ENCODE measurements at regions not wholly inside any gene's neighbourhood (a gene's known extent, or its start where the extent isn't known, plus 50 kb on each side); places are given as distances from the start of the nearest gene placed in this dataset.
"Not testable (repeated sequence)": the region's sequence is repeated elsewhere in the genome, so short reads cannot be mapped to it uniquely, and the experiment has no call there.

DNA sequence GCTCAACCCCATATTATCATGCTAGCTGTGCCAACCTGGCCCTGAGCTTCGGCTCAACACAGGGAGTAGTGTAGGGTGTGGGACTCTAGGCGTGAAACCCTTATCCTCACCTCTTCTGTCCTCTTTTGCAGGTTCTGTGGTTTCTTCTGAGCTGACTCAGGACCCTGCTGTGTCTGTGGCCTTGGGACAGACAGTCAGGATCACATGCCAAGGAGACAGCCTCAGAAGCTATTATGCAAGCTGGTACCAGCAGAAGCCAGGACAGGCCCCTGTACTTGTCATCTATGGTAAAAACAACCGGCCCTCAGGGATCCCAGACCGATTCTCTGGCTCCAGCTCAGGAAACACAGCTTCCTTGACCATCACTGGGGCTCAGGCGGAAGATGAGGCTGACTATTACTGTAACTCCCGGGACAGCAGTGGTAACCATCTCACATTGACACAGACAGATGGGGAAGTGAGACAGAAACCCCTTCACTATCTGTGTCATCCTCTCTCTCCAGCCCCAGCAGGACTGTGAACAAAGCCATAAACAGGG lies 76.4 kb downstream of the GGTLC2 start:
- H3K27me3 ChIP-seq (ENCODE audit: low read depth), result peaks cover 78% of the 10 kb centered on the region
- no peaks in the 10 kb centered on the region for H3K36me3 ChIP-seq
- no peaks in the 10 kb centered on the region for H3K4me1 ChIP-seq
- H3K27ac ChIP-seq (replicated peaks), result peak overlapping the region; percentile 8
- intact Hi-C loops (cut with micrococcal nuclease), result no loop called here
- TF ChIP-seq, protein P1, sequence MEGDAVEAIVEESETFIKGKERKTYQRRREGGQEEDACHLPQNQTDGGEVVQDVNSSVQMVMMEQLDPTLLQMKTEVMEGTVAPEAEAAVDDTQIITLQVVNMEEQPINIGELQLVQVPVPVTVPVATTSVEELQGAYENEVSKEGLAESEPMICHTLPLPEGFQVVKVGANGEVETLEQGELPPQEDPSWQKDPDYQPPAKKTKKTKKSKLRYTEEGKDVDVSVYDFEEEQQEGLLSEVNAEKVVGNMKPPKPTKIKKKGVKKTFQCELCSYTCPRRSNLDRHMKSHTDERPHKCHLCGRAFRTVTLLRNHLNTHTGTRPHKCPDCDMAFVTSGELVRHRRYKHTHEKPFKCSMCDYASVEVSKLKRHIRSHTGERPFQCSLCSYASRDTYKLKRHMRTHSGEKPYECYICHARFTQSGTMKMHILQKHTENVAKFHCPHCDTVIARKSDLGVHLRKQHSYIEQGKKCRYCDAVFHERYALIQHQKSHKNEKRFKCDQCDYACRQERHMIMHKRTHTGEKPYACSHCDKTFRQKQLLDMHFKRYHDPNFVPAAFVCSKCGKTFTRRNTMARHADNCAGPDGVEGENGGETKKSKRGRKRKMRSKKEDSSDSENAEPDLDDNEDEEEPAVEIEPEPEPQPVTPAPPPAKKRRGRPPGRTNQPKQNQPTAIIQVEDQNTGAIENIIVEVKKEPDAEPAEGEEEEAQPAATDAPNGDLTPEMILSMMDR (IDR thresholded peaks at IDR 0.05; ENCODE audit: borderline replicate concordance), result no peak
- no peaks in the 10 kb centered on the region for H3K9me3 ChIP-seq (replicated peaks)
- no peak for DNase-seq
- no peak overlapping the region for H3K4me3 ChIP-seq

DNA sequence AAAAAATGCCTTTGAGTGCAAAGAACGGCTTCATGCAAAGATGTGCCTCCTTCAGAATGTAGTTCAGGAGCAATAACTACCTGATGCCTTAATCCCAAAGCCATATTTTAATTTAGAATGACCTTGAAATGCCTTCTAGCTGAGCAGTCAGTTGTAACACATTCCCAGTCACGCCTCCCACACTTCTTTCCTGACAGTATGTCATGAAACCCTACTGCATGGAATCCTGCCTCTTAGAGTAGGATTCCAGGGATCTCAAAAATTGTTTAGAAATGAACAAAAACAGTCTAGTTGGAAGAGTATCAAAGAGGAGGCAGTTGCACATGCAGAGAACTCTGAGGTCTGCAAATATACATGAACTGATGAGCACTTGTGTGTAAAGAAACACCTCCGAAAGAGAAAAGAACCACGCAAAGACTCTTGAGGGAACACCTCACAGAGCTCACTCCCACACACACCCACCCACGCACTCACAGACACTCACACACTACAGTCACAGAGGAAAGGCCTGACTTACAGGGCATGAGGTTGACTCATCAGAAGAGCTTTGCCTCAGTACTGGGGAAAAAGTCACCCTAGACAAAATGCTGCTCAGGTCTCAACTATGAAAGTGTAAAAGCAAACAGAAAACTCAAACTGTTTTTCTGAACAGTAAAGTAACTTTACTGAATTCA lies 77.4 kb downstream of the GGTLC2 start:
- Histone ChIP-seq H3K4me1 (no peaks in the 10 kb centered on the region), H3K9me3 (replicated peaks) (no peaks in the 10 kb centered on the region), H3K36me3 (no peaks in the 10 kb centered on the region), H3K4me3 (no peak overlapping the region), H3K27me3 (ENCODE audit: low read depth) (peaks cover 78% of the 10 kb centered on the region), H3K27ac (replicated peaks) (no peak overlapping the region)
- intact Hi-C loops (cut with micrococcal nuclease), result no loop called here
- TF ChIP-seq, protein P1 (IDR thresholded peaks at IDR 0.05; ENCODE audit: borderline replicate concordance), result no peak
- DNase-seq, result no peak

DNA sequence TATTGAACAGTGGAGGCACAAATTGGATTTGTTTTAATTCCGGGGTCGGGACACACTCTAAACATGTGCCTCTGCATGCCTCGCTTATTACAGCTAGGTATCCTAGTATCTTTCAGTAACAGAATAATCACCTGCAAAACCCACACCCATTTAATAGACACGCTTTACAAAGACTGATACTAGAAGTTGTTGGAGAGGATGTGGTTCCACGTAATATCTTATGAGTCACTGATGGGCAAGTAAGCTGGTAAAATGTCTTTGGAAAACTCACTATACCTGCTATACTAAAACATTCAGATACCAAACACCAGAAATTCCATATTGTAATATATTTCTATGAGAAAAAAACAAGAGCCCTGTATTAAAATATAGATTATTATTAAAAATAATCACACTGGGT lies 84.0 kb downstream of the GGTLC2 start:
- TF ChIP-seq, protein P1 (IDR thresholded peaks at IDR 0.05; ENCODE audit: borderline replicate concordance), result no peak
- intact Hi-C loops (cut with micrococcal nuclease), result no loop called here
- H3K4me1 ChIP-seq, result no peaks in the 10 kb centered on the region

DNA sequence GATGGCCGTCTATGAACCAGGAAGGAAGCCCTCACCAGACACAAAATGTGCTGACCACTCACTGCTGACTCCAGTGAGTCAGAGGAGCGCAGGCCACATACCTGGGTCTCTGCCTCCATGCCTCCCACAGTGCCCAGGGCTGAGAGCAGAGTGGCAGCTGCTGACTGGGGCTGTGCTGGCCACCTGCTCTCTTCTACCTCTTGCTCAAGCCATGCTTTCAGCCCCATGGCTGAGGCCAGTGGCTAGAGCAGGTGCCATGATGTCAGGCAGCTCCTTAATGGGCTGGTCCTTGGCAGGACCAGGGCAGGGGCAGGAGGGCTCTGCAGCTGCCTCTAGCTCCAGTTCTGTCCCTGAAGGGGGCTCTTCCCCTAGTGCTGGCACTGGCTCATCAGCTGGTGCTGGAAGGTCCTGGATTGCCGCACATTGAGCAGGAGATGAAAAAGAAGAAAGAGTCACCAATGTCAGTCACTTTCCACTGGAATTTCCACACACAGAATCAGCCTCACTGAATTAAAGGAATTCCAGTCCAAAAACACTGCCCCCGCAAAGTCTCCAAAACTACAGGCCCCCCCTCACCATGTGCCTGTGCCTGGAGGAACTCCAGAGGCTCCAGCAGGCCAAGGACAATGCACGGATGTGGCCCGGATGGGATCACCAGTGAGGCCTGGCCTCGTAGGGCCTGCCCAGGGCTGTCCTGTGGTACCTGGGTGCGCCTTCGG lies 86.4 kb downstream of the GGTLC2 start:
- H3K27me3 ChIP-seq (ENCODE audit: low read depth), result peaks cover 74% of the 10 kb centered on the region
- no peak for DNase-seq
- intact Hi-C loops (cut with micrococcal nuclease), result no loop called here
- no peak overlapping the region for H3K4me3 ChIP-seq
- H3K4me1 ChIP-seq, result no peaks in the 10 kb centered on the region
- TF ChIP-seq, protein P1 (IDR thresholded peaks at IDR 0.05; ENCODE audit: borderline replicate concordance), result no peak
- H3K9me3 ChIP-seq (replicated peaks), result no peaks in the 10 kb centered on the region
- H3K36me3 ChIP-seq, result no peaks in the 10 kb centered on the region
- H3K27ac ChIP-seq (replicated peaks), result no peak overlapping the region

More for the DNA sequence above, 84.0 kb downstream of the GGTLC2 start:
- Histone ChIP-seq H3K27ac (replicated peaks) (no peak overlapping the region), H3K4me3 (no peak overlapping the region), H3K27me3 (ENCODE audit: low read depth) (peaks cover 68% of the 10 kb centered on the region), H3K9me3 (replicated peaks) (no peaks in the 10 kb centered on the region), H3K36me3 (no peaks in the 10 kb centered on the region)
- DNase-seq, result no peak

DNA sequence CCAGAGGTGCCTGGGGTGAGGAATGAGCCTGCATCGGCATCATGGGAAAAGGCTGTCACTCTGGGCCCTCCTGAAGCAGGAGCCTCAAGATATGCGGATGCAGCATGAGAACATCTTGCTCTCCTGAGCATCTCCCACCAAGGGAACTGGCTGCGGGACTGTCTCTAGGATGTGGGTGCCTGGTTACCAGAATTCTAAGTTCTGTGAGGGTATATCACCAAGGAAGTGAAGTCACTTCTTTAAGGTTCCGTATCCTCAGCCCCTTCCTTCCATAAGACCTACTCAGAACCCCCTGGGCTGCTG lies 86.9 kb downstream of the GGTLC2 start:
- H3K27me3 ChIP-seq (ENCODE audit: low read depth), result peaks cover 74% of the 10 kb centered on the region

DNA sequence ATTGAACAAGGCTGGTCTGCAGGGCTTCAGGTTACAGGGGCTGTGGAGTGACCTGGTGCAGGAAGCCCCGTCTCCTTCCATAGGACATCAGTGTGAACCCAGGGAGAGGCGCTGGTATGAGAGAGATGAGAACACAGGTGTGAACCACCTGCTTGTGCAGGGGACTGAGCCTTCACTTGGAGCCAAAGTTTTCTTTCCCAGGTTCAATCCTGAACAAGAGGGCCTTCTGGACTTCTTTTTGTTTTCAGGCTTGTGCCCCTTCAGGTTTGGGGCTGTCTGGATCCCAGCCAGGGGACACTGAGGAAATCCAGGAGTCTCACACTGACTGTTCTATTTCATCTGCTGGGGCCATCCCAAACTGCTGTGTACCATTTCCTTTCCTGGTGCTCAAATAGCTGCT lies 88.6 kb downstream of the GGTLC2 start:
- H3K9me3 ChIP-seq (replicated peaks); H3K4me1 ChIP-seq; H3K36me3 ChIP-seq; intact Hi-C loops (cut with micrococcal nuclease); H3K27ac ChIP-seq (replicated peaks); DNase-seq; H3K4me3 ChIP-seq: not testable (repeated sequence)
- peaks cover 81% of the 10 kb centered on the region for H3K27me3 ChIP-seq (ENCODE audit: low read depth)

More for the DNA sequence above, 86.9 kb downstream of the GGTLC2 start:
- intact Hi-C loops (cut with micrococcal nuclease), result no loop called here
- TF ChIP-seq, protein P1 (IDR thresholded peaks at IDR 0.05; ENCODE audit: borderline replicate concordance), result no peak
- Histone ChIP-seq H3K36me3 (no peaks in the 10 kb centered on the region), H3K9me3 (replicated peaks) (no peaks in the 10 kb centered on the region), H3K4me3 (no peak overlapping the region), H3K4me1 (no peaks in the 10 kb centered on the region), H3K27ac (replicated peaks) (no peak overlapping the region)
- DNase-seq, result no peak

All from left ventricle myocardium inferior (tissue), 1 donor.